Tibial nerve (tissue), 4 donors: ENCODE measurements at regions not wholly inside any gene's neighbourhood (a gene's known extent, or its start where the extent isn't known, plus 50 kb on each side); places are given as distances from the start of the nearest gene placed in this dataset.

Experiments used
- DNase-seq, 2 donors: peaks; one replicate each; pipeline ENCODE4 v3.0.0-alpha.2; 2019; ENCODE audit warnings: low spot score in 2 of 2
- H3K27ac ChIP-seq, 4 donors: fragments of 200-600 bp; sonication (generic) in 3 of 4; one replicate each; pipeline ENCODE4 v1.5.1; 2017 to 2019; ENCODE audit warnings: mild to moderate bottlenecking in 1 of 4
- H3K27me3 ChIP-seq, 2 donors: fragments of 200-600 bp; sonication (generic) in 1 of 2; one replicate each; pipeline versions ENCODE4 v1.5.1 to v1.6.0; 2017 to 2019
- H3K36me3 ChIP-seq, 3 donors: fragments of 200-600 bp; sonication (generic); one replicate each; pipeline ENCODE4 v1.5.1; 2018 to 2019
- H3K4me1 ChIP-seq, 4 donors: fragments of 200-600 bp; sonication (generic) in 3 of 4; one replicate each; pipeline ENCODE4 v1.5.1; 2017 to 2019
- H3K4me3 ChIP-seq, 4 donors: fragments of 200-600 bp; sonication (generic) in 3 of 4; one replicate each; pipeline ENCODE4 v1.5.1; 2017 to 2019; ENCODE audit warnings: mild to moderate bottlenecking in 1 of 4, moderate library complexity in 1 of 4
- H3K9me3 ChIP-seq, 4 donors: fragments of 200-600 bp; sonication (generic) in 3 of 4; one replicate each; pipeline ENCODE4 v1.5.1; 2017 to 2019
- EP300 ChIP-seq, 2 donors: sonication (generic); formaldehyde crosslinking; IDR thresholded peaks; one replicate each; pipeline ENCODE4 v1.6.1; 2017; ENCODE audit warnings: antibody characterized with exemption in 2 of 2, mild to moderate bottlenecking in 1 of 2
- POLR2A ChIP-seq, 2 donors: fragments of 450-650 bp; IDR thresholded peaks; one replicate each; pipeline ENCODE4 v1.6.1; 2017; ENCODE audit warnings: antibody characterized with exemption in 2 of 2, mild to moderate bottlenecking in 2 of 2, moderate library complexity in 2 of 2
- WGBS, 2 donors: methylation state at CpG; one replicate each; pipeline ENCODE4 v1.1.5; 2018; 5-methylcytosine and 5-hydroxymethylcytosine counted together
- TF ChIP-seq, protein P1 (sequence below), 5 experiments: fragments of 200-600 bp in 3 of 5; fragments of 450-650 bp in 2 of 5; sonication (generic) in 3 of 5; IDR thresholded peaks; one replicate each; pipeline ENCODE4 v1.5.1; 2016 to 2019; ENCODE audit warnings: antibody characterized with exemption in 5 of 5, mild to moderate bottlenecking in 3 of 5, moderate library complexity in 2 of 5

DNA sequence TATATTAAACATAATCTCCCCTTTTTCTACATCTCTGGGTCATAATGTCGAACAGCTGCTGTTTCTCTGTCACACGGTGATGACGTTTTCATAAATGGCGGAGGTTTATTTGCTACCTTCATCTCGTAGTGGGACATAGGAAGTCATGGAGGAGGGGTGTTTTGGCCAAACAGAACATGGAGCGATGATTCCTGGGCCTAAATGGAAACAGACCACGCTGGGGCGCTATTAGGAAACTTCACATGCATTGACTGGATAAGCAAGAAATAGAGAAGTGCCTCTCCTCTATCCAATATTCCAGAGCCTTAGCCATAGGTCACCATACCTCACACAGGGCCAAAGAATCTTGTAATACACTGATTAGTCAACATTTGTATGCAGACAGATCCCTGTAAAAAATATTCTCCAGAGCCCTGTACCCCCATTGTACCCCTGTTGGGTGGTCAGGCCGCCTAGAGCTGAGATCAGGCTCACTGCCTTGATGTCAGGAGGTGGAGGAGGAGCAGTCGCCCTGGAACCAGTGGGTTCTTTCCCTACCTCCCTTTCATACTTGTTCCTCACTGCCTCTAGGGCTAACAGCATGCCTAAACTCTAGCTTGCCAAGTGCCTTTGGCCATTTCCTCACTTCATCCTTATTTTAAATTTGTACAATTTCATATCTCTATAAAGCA lies 77.8 kb upstream of the SPIN1 start:
- WGBS, 2 donors = 54 to 55% methylated on average over 10 of the region's 10 CpGs
- no peak overlapping the region for H3K4me3 ChIP-seq
- no peaks in the 10 kb centered on the region for H3K9me3 ChIP-seq
- no peaks in the 10 kb centered on the region for H3K27me3 ChIP-seq
- no peak for DNase-seq
- TF ChIP-seq POLR2A (IDR thresholded peaks at IDR 0.05) (no peak), EP300 (IDR thresholded peaks at IDR 0.05) (no peak)
- TF ChIP-seq, protein P1, sequence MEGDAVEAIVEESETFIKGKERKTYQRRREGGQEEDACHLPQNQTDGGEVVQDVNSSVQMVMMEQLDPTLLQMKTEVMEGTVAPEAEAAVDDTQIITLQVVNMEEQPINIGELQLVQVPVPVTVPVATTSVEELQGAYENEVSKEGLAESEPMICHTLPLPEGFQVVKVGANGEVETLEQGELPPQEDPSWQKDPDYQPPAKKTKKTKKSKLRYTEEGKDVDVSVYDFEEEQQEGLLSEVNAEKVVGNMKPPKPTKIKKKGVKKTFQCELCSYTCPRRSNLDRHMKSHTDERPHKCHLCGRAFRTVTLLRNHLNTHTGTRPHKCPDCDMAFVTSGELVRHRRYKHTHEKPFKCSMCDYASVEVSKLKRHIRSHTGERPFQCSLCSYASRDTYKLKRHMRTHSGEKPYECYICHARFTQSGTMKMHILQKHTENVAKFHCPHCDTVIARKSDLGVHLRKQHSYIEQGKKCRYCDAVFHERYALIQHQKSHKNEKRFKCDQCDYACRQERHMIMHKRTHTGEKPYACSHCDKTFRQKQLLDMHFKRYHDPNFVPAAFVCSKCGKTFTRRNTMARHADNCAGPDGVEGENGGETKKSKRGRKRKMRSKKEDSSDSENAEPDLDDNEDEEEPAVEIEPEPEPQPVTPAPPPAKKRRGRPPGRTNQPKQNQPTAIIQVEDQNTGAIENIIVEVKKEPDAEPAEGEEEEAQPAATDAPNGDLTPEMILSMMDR (IDR thresholded peaks at IDR 0.05) = no peak
- no peaks in the 10 kb centered on the region for H3K4me1 ChIP-seq
- H3K27ac ChIP-seq = no peak overlapping the region
- no peaks in the 10 kb centered on the region for H3K36me3 ChIP-seq

DNA sequence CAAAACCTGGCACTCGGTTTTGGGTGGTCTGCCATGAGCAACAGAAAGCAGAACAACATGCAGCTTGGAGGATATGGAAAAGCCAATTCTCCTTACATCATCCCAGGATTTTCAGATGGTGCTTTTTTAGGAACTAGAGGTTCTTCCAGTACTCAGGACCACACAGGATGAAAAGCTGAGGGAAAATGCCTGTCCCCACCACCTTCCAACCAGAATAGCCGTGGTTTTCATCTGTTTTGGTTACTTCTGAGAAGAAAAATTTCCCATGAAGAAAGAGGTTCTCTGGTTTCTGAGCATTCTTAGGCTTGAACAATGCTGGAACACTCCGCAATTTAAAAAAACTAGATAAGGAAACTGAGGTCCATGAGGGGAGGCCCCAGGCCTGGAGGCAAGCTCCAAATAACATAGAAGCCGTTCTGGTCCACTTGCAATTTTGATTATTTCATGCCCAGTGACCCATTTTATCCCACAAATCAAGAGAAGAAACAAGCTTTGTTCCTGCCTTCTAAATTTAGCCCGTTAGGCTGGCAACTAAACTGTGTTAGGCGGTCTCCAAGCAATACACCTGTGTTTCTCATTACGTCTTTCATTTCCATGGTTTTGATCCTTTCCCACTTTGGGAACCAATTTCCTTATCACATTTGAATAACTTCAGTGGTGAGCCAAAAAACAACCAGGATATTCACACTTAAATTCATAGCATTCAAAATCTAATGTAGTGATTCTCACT lies 79.2 kb upstream of the SPIN1 start:
- Histone ChIP-seq H3K4me3 (no peak overlapping the region), H3K4me1 (no peaks in the 10 kb centered on the region), H3K36me3 (no peaks in the 10 kb centered on the region), H3K27me3 (no peaks in the 10 kb centered on the region), H3K27ac (peak overlapping the region in 1 of 4 donors; percentile 21), H3K9me3 (no peaks in the 10 kb centered on the region)
- no peak for DNase-seq
- TF ChIP-seq EP300 (IDR thresholded peaks at IDR 0.05) (no peak), POLR2A (IDR thresholded peaks at IDR 0.05) (no peak)
- TF ChIP-seq, protein P1 (IDR thresholded peaks at IDR 0.05) = no peak
- 53 to 61% methylated on average over 7 of the region's 7 CpGs for WGBS, 2 donors

DNA sequence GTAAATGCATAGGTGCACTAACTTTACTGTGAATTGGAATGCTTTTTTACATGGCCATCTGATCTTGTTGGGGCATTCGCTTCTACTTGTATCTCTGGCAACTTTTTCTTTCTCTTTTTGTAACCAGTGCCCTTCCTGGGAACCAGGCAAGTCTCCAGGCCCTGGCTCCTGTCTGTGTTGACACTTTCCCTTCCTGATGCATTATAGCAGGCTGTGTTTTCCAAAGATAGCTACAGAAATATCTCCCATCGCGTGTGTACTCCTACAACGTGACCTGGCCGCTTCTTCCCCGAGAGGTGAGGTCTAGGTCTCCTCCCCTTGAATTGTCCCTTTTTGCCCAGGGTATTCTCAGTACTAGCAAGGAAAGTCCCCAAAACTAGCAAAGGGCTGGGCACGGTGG lies 81.1 kb upstream of the SPIN1 start:
- DNase-seq = no peak

DNA sequence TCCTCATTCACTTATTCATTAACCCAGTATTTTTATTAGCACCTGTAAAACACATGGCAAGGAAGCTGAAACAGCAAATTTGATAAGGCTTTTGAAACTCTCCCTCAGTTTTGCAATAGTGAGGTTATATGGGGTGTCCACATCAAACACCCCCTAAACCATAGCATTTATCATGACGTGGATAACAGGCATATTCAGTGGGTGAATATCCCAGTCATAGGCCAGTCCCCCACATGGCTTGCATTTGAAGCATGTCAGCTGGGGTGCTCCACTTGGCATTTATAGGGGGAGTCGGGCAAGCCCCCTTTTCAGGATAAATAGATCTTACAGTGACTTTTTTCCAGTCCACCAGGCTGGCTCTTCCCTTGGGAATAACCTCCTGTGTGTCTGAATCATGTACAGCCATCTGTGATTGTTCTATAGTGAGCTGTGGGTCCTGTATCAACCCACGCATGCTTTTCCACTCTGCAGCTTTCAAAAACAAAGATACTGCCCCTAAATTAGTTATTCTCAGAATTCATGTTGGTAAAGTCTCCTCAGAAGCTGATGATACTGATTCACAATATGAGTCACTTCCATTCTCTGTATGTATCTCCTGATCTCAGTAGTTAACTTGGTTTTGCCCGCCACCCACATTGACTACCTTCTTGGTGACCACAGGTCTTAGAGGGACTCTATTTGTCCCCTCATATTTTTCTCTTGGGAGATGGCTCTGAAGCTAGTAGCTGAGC lies 84.4 kb upstream of the SPIN1 start:
- Histone ChIP-seq H3K27me3 (no peaks in the 10 kb centered on the region), H3K9me3 (peaks cover 0 to 5% (median 0%) of the 10 kb centered on the region in 4 donors), H3K4me3 (no peak overlapping the region), H3K4me1 (no peaks in the 10 kb centered on the region), H3K36me3 (no peaks in the 10 kb centered on the region), H3K27ac (no peak overlapping the region)
- TF ChIP-seq POLR2A (IDR thresholded peaks at IDR 0.05) (no peak), EP300 (IDR thresholded peaks at IDR 0.05) (no peak)
- TF ChIP-seq, protein P1 (IDR thresholded peaks at IDR 0.05) = no peak
- no peak for DNase-seq
- WGBS, 2 donors = 80 to 85% methylated on average over 4 of the region's 4 CpGs

More for the DNA sequence above, 81.1 kb upstream of the SPIN1 start:
- H3K27me3 ChIP-seq = no peaks in the 10 kb centered on the region
- TF ChIP-seq, protein P1 (IDR thresholded peaks at IDR 0.05) = no peak
- TF ChIP-seq POLR2A (IDR thresholded peaks at IDR 0.05) (no peak), EP300 (IDR thresholded peaks at IDR 0.05) (no peak)
- no peak overlapping the region for H3K27ac ChIP-seq
- 88 to 98% methylated on average over 7 of the region's 7 CpGs for WGBS, 2 donors
- no peak overlapping the region for H3K4me3 ChIP-seq
- no peaks in the 10 kb centered on the region for H3K9me3 ChIP-seq
- no peaks in the 10 kb centered on the region for H3K36me3 ChIP-seq
- H3K4me1 ChIP-seq = no peaks in the 10 kb centered on the region
